ENCODE measurements at regions not wholly inside any gene's neighbourhood (a gene's known extent, or its start where the extent isn't known, plus 50 kb on each side); places are given as distances from the start of the nearest gene placed in this dataset.
"Not testable (repeated sequence)": the region's sequence is repeated elsewhere in the genome, so short reads cannot be mapped to it uniquely, and the experiment has no call there.

DNA sequence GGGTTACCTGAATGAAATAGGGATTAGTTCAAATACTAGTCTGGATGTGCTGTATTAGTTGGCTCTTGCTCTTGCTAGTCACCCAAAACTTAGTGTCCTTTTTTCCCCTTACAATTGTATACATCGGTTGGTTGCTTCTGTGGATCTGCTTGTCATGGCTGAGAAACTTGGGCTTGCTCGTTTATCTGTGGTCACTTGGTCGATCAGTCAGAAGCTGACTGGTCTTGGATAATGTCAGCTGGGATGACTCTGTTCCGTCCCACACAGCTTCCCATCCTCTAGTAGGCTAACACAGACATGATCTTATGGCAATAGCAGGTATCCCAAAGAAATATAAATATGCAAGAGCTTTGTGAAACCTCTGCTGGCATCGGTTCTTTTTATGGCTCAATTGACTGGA is 807.4 kb downstream of the MAT2B start:
- no peak for DNase-seq

DNA sequence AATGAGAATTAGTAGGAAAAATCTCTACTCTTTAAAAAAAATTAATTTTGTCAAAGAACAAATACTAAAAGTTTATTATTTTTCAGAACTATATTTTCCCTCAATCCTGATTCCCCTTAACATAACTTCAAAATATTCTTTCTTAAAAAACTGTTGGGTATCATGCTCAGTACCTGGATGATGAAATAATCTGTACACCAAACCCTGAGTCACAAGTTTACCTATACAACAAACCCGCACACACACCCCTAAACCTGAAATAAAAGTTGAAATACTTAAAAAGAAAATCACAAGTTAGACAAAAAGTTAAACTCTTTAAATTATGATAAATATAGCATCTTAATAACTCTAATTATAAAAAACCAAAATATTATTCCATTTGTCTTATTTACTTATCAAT is 812.3 kb downstream of the MAT2B start:
- DNase-seq, result no peak

GRCh38 chr5:164319161-164319560 is 813.7 kb downstream of the MAT2B start:
- no peak for DNase-seq

GRCh38 chr5:164324239-164324638 is 818.8 kb downstream of the MAT2B start:
- no peak for DNase-seq

GRCh38 chr5:164326219-164326618 is 820.8 kb downstream of the MAT2B start:
- no peak for DNase-seq

GRCh38 chr5:164327166-164327565 is 821.7 kb downstream of the MAT2B start:
- not testable (repeated sequence) for DNase-seq

DNA sequence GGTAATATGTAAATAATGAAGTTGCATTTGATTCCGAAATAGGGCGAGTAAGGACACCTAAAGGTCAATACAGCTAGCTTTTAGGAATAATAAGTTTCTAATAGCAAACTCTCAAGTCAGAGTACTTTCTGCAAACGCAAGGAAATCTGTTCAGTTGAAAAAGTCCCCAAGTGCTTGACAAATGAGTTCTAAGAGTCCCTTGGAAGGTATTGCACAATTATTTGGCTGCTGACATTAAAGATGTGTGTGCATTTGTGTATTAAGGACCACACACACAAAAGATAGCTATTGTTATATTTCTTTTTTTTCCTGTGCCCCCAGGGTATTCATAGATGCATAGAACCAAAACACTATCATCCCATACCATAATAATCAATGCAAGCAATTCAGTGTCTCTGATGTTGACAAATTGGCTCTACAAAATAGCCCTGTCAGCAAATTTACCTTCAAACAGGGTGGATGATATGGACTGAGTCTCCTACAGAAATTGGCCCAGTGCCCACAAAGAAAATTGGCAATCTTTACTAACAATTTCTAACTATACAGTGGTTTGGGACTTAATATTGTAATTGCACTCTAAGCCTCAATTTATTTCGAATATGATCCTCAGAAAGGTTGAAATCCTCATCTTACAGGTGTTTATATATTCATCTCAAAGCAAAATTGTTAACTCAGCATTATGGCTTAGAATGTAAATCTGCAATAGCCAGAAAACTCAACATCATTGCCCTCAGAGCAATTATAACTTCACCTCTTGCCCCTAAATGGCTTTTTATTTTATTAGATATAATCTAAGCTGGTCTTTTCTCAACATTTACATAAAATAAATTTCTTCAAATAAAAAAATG is 827.2 kb downstream of the MAT2B start:
- DNase-seq, result no peak

DNA sequence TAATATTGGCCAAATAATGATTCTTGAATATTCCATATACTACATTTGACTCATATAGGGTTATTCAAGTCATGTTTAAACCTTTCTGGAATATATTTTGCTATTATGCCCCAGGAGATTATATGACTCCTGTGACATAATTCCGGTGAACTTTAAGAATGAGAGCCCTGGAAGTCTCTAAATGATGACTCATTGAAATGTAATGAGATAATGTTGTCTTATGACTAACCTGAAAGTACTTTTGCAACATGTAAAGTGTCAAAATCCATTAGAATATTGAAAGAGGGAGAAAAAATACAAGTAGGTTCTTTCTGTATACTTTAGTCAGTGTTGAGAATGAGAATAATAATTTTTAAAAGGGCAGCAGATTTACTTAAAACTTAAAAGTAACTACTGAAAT is 830.4 kb downstream of the MAT2B start:
- no peak for DNase-seq

- no peak for DNase-seq
These were observed 830.9 kb downstream of the MAT2B start for GRCh38 chr5:164336276-164336675.

DNA sequence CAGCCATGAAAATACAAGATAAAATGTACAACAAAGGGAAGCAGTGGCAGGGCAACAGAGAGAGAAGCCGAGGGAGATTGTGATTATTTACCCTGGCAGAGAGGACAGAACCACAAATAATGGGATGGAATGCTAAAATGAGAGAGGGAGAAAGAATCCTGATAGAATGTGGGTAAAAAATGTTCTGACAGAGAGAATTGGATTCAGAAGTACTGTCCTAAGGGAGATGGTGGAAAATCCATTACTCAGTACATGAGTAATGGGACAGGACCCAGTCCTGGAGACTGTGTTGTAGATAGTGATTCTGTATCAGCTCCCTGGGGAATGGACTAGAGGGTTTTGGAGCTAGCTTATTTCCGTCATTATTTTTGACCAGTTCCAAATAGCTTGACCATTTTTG is 831.5 kb downstream of the MAT2B start:
- no peak for DNase-seq

DNA sequence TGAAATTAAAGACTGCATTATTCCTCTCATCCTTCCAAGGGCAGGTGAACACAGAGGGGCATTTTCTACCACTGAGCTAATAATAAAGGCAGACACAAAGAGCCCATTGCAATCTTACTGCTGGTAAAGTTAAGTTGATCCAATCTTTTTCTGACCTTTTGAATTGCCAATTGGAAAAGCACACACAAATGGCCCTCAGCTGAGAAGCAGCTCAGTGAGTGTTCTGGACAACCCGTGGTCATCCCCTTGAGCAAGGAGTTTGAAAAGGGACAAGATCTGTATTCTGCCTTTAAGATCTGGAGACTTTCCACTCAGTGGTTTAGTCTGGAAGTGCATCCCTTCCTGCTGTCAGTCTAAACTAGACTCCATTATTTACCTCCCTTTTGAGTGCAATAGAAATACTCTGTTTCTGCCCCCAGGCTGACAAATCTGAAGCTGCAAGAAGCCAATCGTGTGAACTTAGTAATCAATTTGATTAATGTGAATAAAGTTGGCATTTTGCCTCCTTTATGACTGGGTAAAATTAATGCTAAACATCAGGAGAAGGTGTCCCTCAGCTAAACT is 835.7 kb downstream of the MAT2B start:
- no peak for DNase-seq

DNA sequence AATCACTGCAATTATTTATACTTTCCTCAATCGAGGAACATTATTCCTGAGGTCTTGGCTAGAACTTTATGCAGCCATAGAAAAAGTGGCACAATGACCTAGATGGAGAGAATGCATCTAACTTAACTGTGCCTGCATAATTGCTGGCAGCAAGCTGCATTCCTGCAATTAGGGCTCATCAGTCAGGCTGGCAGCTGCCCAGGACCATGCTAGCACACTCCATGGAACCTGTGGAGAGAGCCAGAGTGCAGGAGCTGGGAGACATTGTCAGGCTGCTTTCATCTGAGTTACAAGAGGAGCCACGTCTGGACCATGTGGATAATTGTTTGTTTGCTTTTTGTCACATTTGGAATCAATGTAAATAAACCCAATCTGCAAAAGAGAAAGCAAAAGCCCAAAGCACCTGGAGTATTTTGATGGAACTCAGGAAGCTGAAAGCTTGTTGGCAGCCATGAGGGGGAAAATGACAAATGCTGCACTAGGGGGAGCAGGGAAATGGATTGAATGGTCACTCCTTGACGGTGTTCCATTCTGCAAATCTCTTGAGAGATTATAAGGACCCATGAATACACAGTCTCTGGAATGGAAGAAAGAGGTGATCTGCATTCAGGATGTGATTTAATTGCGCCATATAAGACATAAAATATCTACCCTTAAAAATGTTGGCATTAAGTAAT is 839.9 kb downstream of the MAT2B start:
- peak in 1 of 2 experiments; percentile 53 for DNase-seq

DNA sequence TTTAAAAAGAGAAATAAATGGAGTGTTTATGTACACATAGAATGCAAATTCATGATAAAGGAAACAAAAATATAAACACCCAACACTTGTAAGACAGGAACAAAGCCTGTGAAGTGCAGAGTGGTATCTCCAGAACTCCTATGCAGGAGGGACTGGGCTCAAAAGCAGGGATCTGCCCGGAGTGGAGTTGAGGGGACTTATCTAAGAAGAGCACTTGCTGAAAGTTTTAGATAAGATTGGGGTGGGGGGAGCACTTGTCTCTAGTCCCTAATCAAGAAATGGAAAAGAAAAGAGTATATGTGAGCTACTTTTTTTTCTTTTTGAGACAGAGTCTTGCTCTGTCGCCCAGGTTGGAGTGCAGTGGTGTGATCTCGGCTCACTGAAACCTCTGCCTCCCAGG is 840.4 kb downstream of the MAT2B start:
- no peak for DNase-seq

DNA sequence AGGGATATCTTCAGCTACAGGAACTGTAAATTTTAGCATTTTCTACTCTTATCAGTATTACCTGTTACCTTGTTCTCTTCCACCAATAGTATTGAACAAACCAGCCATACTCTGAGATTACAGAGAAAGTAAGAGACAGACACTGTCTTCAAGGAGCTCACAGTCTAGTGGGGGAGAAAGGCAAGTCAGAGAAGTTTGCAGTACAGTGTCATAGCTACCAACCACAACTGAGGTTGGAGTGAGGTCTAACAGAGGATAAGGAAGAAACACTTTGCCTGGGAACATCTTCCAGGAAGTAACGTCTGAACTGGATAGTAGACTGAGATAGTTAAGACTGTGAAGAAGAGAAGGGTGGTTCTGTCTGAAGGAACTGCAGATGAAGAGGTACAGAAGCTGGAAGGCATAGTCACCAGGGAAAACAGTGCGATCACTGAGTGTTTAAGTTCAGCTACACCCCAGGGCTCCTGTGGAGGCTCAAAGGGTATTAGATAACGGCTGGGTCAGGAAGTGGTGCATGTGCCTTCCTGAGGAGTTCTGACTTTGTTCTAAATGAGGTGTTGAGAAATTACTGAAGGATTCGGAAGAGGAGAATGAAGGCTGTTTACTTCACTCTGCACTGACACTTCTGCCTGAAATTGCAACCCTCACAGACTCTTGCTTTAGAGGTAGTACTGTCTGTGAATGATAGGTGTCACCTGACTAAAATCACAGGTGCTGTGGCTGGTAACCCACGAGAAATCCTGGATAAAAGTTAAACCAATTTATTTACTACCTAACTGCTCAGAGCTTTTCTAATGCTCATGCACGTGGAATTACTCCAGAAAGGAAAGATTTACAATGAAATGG is 841.6 kb downstream of the MAT2B start:
- no peak for DNase-seq

GRCh38 chr5:164350236-164350635 is 844.8 kb downstream of the MAT2B start:
- no peak for DNase-seq

GRCh38 chr5:164351245-164351834 is 845.9 kb downstream of the MAT2B start:
- no peak for DNase-seq

DNA sequence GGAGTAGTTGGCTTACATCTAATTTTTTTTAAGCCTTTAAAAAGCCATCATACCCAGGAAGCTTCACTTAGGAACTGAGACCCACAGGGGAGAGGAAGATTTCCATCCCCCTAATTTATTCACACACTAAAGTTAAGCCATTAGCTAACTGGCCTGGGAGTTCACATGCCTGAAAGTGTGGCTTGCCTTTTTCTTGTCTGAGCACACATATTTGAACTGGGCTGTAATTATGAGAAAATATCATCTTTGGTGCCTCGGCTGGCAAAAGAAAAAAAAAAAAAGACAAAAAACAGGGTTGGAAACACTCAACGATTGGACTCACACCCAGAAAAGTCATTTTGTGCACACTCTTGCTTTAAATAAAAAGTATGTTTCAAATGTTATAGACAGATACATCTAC is 847.3 kb downstream of the MAT2B start:
- DNase-seq, result no peak

DNA sequence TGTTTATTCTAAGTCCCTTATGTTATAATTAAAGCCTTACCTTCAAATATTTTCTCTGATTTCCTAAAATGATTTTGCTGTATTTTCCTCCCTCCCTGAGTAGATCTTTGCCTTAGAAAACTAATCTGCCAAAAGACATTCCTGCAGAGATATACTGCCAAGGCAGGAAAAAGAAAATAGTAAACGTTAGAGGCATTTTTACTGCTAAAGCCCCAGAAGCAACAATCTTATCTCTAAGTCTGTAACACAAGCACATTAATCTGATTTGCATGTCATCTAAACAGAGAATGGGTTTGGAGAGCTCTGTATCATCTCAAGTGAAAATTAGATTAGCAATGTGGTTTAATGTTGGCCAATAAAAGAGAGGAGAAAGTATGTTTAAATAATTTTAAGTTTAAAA is 847.7 kb downstream of the MAT2B start:
- DNase-seq, result no peak

DNA sequence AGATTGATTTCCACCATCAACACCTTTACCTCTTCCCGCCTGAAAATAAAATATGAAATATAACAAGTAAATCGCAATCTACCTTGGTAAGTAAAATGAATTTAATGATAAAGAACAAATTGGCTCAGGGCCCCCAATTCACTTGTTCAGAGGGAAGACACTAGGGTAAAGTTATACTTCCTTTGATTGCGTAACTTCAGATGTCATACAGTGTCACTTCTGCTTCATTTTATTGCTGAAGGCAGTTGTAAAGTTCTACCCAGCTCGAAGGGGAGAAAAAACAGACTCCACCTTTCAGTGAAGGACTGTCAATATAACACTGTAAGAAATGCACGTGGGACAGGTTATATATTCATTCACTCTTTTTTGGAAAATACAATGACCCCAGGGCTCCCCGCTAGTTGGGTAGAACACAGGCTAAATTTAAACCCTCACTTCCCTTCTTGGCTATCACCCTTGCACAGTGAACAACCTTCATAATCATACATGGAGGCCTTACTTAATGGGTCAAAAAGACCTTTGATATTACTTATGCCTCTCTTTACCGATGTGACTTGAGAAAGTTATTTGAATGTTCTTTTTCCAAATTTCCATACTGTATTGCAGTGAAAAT is 848.8 kb downstream of the MAT2B start:
- no peak for DNase-seq

DNA sequence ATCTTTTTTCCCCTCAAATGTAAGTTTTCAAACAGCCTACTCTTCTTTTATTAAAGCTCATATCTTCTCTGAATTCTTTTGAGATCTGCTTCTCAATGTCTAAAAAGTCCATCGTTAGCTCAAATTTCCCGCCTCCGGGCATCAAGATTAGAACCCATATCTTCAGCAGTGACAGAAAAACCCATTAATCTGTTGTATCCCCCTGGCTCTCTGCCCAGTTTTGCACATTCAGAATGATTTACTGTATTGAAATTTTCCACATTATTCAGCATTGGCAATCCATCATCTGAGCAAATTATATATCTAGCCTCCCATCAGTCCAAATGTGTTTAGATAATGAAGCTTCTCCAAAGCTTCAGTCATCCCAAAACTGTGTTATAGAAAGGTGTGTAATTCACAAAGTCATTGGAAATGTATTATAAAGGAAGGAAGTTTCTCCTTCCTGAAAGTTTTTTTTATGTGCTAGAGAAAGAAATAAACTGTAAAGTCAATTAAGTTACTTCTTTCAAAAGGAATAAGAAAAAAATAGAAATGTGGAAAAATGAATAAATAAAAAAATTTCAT is 849.9 kb downstream of the MAT2B start:
- no peak for DNase-seq

GRCh38 chr5:164356790-164357189 is 851.4 kb downstream of the MAT2B start:
- DNase-seq, result no peak
